Muscle layer of colon (tissue), 2 donors: ENCODE measurements at regions not wholly inside any gene's neighbourhood (a gene's known extent, or its start where the extent isn't known, plus 50 kb on each side); places are given as distances from the start of the nearest gene placed in this dataset.
A peak's percentile ranks its signal among the peaks of the same experiment; 100 is the strongest.

Experiments used
- H3K27ac ChIP-seq: one replicate; pipeline ENCODE4 v1.7.0; 2013; ENCODE audit warnings: low read depth, mild to moderate bottlenecking, low read length, moderate library complexity
- H3K27me3 ChIP-seq, 2 donors: one replicate each; pipeline ENCODE4 v1.7.0; 2013; ENCODE audit warnings: low read length in 2 of 2, mild to moderate bottlenecking in 2 of 2; ENCODE audit not compliant: insufficient read depth in 2 of 2, control insufficient read depth in 1 of 2
- H3K36me3 ChIP-seq: one replicate; pipeline ENCODE4 v1.7.0; 2013; ENCODE audit warnings: mild to moderate bottlenecking, low read length; ENCODE audit not compliant: insufficient read depth
- H3K4me1 ChIP-seq: one replicate; pipeline ENCODE4 v1.7.0; 2013; ENCODE audit warnings: mild to moderate bottlenecking, low read length; ENCODE audit not compliant: insufficient read depth
- H3K4me3 ChIP-seq, 2 donors: one replicate each; pipeline ENCODE4 v1.7.0; 2013; ENCODE audit warnings: low read length in 2 of 2, low read depth in 1 of 2, mild to moderate bottlenecking in 1 of 2, moderate library complexity in 1 of 2
- H3K9ac ChIP-seq: one replicate; pipeline ENCODE4 v1.7.0; 2013; ENCODE audit warnings: low read length
- H3K9me3 ChIP-seq: one replicate; pipeline ENCODE4 v1.7.0; 2013; ENCODE audit warnings: mild to moderate bottlenecking, low read length
- donor health status: abdominal sarcoma.
- donor health status: Adenocarcinoma of cecum.

DNA sequence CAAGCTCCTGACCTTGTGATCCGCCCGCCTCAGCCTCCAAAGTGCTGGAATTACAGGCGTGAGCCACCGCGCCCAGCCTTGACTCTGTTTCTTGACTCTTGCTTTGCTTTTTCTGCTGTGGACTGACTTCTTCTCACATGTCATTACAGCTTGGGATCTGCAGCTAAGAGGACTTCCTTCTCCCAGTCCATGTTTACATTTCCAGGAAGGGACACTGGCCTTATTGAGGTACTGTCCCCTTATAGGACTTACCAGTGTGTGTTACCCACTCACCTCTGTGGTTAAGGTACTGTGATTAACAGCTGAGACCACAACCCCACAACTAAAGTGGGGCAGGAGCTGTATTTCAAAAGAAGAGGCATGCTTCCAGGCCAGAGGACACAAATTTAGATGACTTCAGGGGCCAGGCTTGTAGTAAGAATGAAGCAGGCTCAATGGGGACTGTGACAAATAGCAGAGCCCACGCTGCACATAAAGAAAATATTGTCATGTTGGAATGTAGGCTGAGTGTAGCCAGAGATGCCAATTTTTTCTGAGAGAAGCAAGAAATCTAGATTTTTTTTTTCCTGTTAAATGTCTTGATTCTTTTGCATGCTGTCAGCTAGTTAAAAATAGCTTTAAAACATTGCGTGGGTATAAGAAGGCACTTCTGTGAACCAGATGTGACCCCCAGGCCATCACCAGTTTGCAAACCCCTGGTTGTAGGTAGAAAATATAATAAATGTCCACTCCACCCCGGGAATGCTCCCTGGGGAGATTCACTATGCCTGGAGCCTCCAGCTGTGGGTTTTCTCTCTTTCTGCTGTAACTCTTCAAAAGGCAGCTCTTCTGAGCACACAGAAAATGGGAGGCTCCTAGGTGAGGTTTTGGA is 75.0 kb downstream of the PTPDC1 start:
- Histone ChIP-seq H3K36me3 (no peaks in the 10 kb centered on the region), H3K27me3 (no peaks in the 10 kb centered on the region), H3K4me1 (peaks cover 26% of the 10 kb centered on the region), H3K9me3 (no peaks in the 10 kb centered on the region), H3K9ac (no peak overlapping the region), H3K4me3 (no peak overlapping the region), H3K27ac (no peak overlapping the region)

GRCh38 chr9:94160594-94161501 is 76.6 kb downstream of the PTPDC1 start:
- Histone ChIP-seq H3K9me3 (no peaks in the 10 kb centered on the region), H3K9ac (no peak overlapping the region), H3K4me3 (no peak overlapping the region), H3K4me1 (peaks cover 37% of the 10 kb centered on the region), H3K27ac (no peak overlapping the region), H3K27me3 (no peaks in the 10 kb centered on the region), H3K36me3 (no peaks in the 10 kb centered on the region)

DNA sequence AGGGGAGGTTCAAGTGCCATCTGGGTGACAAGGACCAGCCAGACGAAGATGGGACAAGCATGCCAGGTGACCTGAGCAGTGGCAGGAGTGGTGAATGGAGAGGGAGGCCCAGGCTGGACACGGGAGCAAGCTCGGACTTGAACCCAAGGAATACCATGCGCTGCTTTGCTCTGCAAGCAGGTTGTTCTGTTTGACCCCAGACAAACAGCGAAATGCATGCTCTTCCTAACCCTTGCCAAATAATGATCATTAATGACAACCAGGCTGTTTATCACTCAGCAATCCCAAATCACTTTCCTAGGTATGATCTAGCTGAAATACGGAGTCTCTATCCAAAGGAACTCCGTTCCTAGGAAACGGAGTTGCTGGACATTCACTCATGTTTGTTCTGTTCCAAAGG is 77.4 kb downstream of the PTPDC1 start:
- no peak overlapping the region for H3K9ac ChIP-seq
- no peaks in the 10 kb centered on the region for H3K9me3 ChIP-seq
- H3K27me3 ChIP-seq = no peaks in the 10 kb centered on the region
- no peak overlapping the region for H3K27ac ChIP-seq
- H3K4me3 ChIP-seq = no peak overlapping the region
- no peaks in the 10 kb centered on the region for H3K36me3 ChIP-seq
- H3K4me1 ChIP-seq = peaks cover 30% of the 10 kb centered on the region

DNA sequence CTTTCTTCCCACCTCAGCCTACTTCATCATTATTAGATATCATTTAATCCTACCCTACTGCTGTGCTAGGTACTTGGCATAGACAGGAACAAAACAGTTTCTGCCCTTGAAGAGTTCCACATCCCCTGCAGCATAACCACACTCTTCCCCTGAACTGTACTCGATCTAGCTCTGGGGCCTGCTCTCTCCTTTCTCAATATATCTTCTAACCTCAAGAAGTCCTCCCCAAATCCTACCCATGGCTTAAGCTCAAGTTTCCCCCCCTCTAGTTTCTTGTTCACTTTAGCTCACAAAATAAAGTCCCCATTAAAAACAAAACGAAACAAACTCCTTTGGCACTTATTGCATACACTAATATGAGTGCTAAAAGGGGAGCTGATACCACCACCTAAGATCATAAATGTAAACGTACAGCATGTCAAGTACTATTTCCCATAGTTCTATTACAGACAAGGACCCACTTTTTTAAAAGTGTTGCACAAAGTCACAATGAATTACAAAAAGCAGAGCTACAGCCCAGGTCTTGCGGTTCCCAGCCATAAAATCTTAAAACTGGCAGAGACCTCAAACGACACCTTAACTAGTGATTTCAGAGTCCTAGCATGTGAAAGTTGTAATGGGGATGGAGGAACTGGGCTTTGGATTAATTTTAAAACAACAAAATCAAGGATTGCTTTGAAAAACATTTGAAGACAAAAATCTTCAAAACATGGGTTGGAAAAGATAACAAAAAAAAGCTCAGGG is 80.7 kb downstream of the PTPDC1 start:
- no peaks in the 10 kb centered on the region for H3K36me3 ChIP-seq
- no peaks in the 10 kb centered on the region for H3K9me3 ChIP-seq
- no peak overlapping the region for H3K9ac ChIP-seq
- no peaks in the 10 kb centered on the region for H3K27me3 ChIP-seq
- H3K27ac ChIP-seq = peak overlapping the region; percentile 39
- peaks cover 31% of the 10 kb centered on the region for H3K4me1 ChIP-seq
- H3K4me3 ChIP-seq = no peak overlapping the region

- Histone ChIP-seq H3K27ac (peak overlapping the region; percentile 73), H3K27me3 (no peaks in the 10 kb centered on the region), H3K36me3 (no peaks in the 10 kb centered on the region), H3K4me3 (peak overlapping the region; percentile 7 to 59), H3K9ac (no peak overlapping the region), H3K9me3 (no peaks in the 10 kb centered on the region), H3K4me1 (peaks cover 37% of the 10 kb centered on the region)
Observed at GRCh38 chr9:94165592-94166235, 81.5 kb downstream of the PTPDC1 start.

DNA sequence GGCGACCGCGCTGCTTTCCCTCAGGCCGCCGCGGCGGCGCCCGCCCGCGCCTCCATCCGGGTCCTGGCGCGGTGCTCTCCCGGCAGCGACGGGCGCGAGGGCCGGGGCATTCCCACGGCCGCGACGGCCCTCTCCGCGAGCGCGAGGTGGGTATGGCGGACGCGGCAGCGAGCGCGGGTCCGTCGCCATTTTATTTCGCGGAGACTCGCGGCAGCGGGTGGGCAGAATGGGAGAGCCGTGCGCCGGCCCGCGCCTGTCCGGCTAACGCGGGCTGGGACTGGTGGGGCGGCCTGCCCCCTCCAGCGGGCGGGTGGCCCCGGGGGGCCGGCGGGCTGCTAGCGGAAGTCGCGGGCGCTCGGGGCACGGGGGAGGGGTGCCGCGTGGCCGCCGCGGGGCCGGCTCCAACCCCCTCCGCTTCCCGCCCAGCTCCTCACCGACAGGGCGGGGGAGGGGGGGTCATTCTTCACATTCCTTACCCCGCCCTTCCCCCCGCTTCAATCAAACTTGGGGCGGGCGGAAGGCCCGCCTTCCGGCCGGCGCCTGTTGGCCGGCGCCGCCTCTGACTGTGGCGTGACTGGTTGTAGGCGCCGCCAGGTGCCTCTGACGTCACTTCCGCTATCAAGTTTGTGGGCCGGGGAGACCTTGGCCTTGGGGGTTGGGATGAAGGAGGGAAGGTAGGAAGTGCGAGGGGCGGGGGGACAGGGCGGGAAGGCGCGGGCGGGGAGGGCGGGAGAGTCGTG is 82.1 kb downstream of the PTPDC1 start:
- H3K27ac ChIP-seq = peak overlapping the region; percentile 98
- no peaks in the 10 kb centered on the region for H3K27me3 ChIP-seq
- H3K9ac ChIP-seq = peak overlapping the region; percentile 43
- H3K4me3 ChIP-seq = peak overlapping the region; percentile 57 to 79
- peaks cover 39% of the 10 kb centered on the region for H3K4me1 ChIP-seq
- H3K36me3 ChIP-seq = no peaks in the 10 kb centered on the region
- H3K9me3 ChIP-seq = no peaks in the 10 kb centered on the region

DNA sequence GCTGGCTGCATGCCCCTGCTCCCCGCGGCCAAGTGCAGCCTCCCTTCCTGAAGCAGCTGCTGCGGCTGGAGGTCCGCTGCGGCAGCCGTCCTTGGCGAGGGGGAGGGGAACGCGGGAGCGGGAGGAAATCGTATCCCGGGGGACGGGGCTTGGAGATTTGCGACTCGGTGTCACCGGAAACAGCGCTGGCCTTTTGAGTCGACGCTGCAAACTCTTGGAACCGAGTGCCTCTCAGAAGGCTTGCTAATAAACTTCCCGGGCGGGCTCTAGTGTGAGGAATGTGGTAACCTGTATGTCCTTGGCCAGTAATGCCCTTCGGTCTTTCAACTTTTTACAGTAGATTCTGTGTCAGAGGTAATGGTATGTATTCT is 82.7 kb downstream of the PTPDC1 start:
- Histone ChIP-seq H3K4me3 (peak overlapping the region; percentile 57 to 76), H3K27me3 (no peaks in the 10 kb centered on the region), H3K36me3 (no peaks in the 10 kb centered on the region), H3K9ac (peak overlapping the region; percentile 66), H3K9me3 (no peaks in the 10 kb centered on the region), H3K4me1 (peaks cover 42% of the 10 kb centered on the region), H3K27ac (peak overlapping the region; percentile 98)

DNA sequence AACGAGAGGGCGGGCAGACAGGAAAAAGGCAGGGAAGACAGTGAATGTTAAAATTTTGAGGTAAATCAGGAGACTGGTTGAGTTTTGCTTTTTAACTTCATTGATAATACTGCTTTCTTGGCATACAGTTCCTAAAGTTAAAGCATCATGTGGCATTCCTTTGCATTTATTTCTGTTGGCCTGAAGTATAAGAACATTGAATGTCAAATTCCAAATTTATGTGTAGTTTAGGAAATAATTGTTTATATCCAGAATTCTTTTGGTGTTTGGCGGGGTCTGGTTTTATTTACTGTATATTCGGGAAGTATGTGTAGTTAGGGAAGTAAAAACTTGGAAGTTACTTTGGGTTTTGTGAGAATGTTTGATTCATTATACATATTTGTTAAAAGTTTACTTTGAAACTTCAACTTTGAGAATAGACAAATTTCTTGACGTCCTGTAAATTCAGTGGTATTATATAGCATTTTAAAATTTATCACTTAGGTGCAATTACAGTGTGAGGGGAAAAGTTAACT is 83.2 kb downstream of the PTPDC1 start:
- Histone ChIP-seq H3K4me3 (peak overlapping the region; percentile 57 to 76), H3K9ac (peak overlapping the region; percentile 66), H3K36me3 (no peaks in the 10 kb centered on the region), H3K9me3 (no peaks in the 10 kb centered on the region), H3K27me3 (no peaks in the 10 kb centered on the region), H3K27ac (peak overlapping the region; percentile 98), H3K4me1 (peaks cover 47% of the 10 kb centered on the region)

GRCh38 chr9:94168203-94169000 is 84.1 kb downstream of the PTPDC1 start:
- H3K9ac ChIP-seq = peak overlapping the region; percentile 66
- H3K27ac ChIP-seq = peak overlapping the region; percentile 98

More at GRCh38 chr9:94168203-94169000, 84.1 kb downstream of the PTPDC1 start:
- H3K4me3 ChIP-seq = peak overlapping the region in 1 of 2 donors; percentile 57
- H3K36me3 ChIP-seq = no peaks in the 10 kb centered on the region
- no peaks in the 10 kb centered on the region for H3K9me3 ChIP-seq
- no peaks in the 10 kb centered on the region for H3K27me3 ChIP-seq
- H3K4me1 ChIP-seq = peaks cover 56% of the 10 kb centered on the region
